Lung (tissue), 11 donors: ENCODE measurements at regions not wholly inside any gene's neighbourhood (a gene's known extent, or its start where the extent isn't known, plus 50 kb on each side); places are given as distances from the start of the nearest gene placed in this dataset.

Experiments used
- ATAC-seq: fragments of 200-7000 bp; cut with Tn5 transposase; one replicate; pipeline ENCODE4 v1.9.1; 2020; ENCODE audit warnings: moderate number of reproducible peaks; ENCODE audit not compliant: insufficient read depth, low FRiP score
- DNase-seq, 3 donors: peaks; one replicate each; pipeline ENCODE4 v3.0.0-alpha.2; 2013 to 2017
- H3K27ac ChIP-seq, 2 donors: one replicate each; pipeline ENCODE4 v1.5.1; 2013; ENCODE audit warnings: mild to moderate bottlenecking in 2 of 2, moderate library complexity in 2 of 2, control low read depth in 1 of 2, inconsistent platforms in 1 of 2, low read depth in 1 of 2, low read length in 1 of 2
- H3K27me3 ChIP-seq, 3 donors: one replicate each; pipeline ENCODE4 v1.5.1; 2013; ENCODE audit warnings: low read length in 2 of 3; ENCODE audit not compliant: control insufficient read depth in 3 of 3, insufficient read depth in 3 of 3
- H3K36me3 ChIP-seq, 4 donors: one replicate each; pipeline ENCODE4 v1.5.1; 2013; ENCODE audit warnings: low read length in 4 of 4, mild to moderate bottlenecking in 1 of 4, moderate library complexity in 1 of 4; ENCODE audit not compliant: control insufficient read depth in 4 of 4, insufficient read depth in 4 of 4
- H3K4me1 ChIP-seq, 5 donors: one replicate each; pipeline ENCODE4 v1.5.1; 2013; ENCODE audit warnings: low read length in 5 of 5, mild to moderate bottlenecking in 2 of 5, moderate library complexity in 1 of 5; ENCODE audit not compliant: control insufficient read depth in 5 of 5, insufficient read depth in 5 of 5
- H3K4me3 ChIP-seq: one replicate; pipeline ENCODE4 v1.5.1; 2013; ENCODE audit warnings: mild to moderate bottlenecking, control low read depth, moderate library complexity
- H3K9ac ChIP-seq, 2 donors: one replicate each; pipeline ENCODE4 v1.5.1; 2013; ENCODE audit warnings: low read length in 2 of 2, control low read depth in 1 of 2; ENCODE audit not compliant: insufficient read depth in 1 of 2
- H3K9me3 ChIP-seq, 4 donors: one replicate each; pipeline ENCODE4 v1.5.1; 2013; ENCODE audit warnings: low read length in 3 of 4, mild to moderate bottlenecking in 1 of 4, moderate library complexity in 1 of 4; ENCODE audit not compliant: control insufficient read depth in 4 of 4, insufficient read depth in 3 of 4
- WGBS, 2 donors: extraction: QIAGEN DNeasy Blood & Tissue Kit; methylation state at CpG; one replicate each; pipeline ENCODE4 v1.1.7; 2013; 5-methylcytosine and 5-hydroxymethylcytosine counted together
- TF ChIP-seq, protein P1 (sequence below): IDR thresholded peaks from 2 replicates; pipeline ENCODE4 v1.5.1; 2012; ENCODE audit warnings: mild to moderate bottlenecking; ENCODE audit errors: control extremely low read depth, extremely low read depth
- donor health status: control.
- donor health status: control.
- donor health status: Bipolar disorder and iron deficiency.
- donor health status: healthy.
- donor health status: DM: yes; HTN: yes; CAD: no.

DNA sequence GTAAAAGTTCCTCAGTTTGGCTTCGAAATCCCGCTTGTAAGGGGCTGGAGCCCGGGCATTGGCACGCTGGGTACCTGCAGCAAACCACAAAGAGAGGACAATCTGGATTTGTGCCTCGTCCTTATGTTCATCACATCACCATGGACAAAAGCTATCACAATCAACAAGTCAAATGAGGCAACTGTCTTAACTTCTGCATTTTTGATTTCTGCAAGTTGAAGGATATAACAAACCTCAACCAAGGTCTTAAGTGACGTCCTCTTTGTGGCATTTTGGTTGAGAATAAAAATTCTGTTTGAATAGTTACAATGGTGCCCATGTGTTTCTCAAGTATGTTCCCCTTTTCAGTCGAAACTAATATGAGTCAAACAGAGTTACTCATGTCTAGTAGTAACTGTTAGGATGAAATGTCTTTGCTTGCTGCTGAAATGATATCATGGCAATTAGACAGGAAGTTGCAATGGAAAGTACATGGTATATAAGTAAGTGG, 70.8 kb upstream of the STK17B start:
- ATAC-seq (peak; percentile 4), DNase-seq (no peak)
- H3K9me3 ChIP-seq: no peaks in the 10 kb centered on the region
- no peaks in the 10 kb centered on the region for H3K27me3 ChIP-seq
- H3K36me3 ChIP-seq: peaks cover 0 to 5% (median 2%) of the 10 kb centered on the region in 4 donors
- peak overlapping the region in 1 of 2 donors; percentile 85 for H3K27ac ChIP-seq
- WGBS, 2 donors: 30 to 65% methylated on average over 7 of the region's 7 CpGs
- H3K4me1 ChIP-seq: peaks cover 0 to 10% (median 3%) of the 10 kb centered on the region in 5 donors
- H3K9ac ChIP-seq: no peak overlapping the region
- no peak overlapping the region for H3K4me3 ChIP-seq
- TF ChIP-seq, protein P1, sequence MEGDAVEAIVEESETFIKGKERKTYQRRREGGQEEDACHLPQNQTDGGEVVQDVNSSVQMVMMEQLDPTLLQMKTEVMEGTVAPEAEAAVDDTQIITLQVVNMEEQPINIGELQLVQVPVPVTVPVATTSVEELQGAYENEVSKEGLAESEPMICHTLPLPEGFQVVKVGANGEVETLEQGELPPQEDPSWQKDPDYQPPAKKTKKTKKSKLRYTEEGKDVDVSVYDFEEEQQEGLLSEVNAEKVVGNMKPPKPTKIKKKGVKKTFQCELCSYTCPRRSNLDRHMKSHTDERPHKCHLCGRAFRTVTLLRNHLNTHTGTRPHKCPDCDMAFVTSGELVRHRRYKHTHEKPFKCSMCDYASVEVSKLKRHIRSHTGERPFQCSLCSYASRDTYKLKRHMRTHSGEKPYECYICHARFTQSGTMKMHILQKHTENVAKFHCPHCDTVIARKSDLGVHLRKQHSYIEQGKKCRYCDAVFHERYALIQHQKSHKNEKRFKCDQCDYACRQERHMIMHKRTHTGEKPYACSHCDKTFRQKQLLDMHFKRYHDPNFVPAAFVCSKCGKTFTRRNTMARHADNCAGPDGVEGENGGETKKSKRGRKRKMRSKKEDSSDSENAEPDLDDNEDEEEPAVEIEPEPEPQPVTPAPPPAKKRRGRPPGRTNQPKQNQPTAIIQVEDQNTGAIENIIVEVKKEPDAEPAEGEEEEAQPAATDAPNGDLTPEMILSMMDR: no peak

- Histone ChIP-seq H3K4me1 (peaks cover 0 to 12% (median 0%) of the 10 kb centered on the region in 5 donors), H3K27me3 (no peaks in the 10 kb centered on the region), H3K36me3 (no peaks in the 10 kb centered on the region), H3K9ac (no peak overlapping the region), H3K9me3 (no peaks in the 10 kb centered on the region), H3K27ac (no peak overlapping the region), H3K4me3 (no peak overlapping the region)
- no peak for ATAC-seq
- 97 to 99% methylated on average over 2 of the region's 2 CpGs for WGBS, 2 donors
- TF ChIP-seq, protein P1: no peak
- no peak for DNase-seq
Observed at GRCh38 chr2:196244516-196244915, 73.1 kb upstream of the STK17B start.

- Histone ChIP-seq H3K27ac (no peak overlapping the region), H3K9ac (no peak overlapping the region), H3K36me3 (no peaks in the 10 kb centered on the region), H3K4me3 (no peak overlapping the region), H3K27me3 (no peaks in the 10 kb centered on the region), H3K4me1 (peaks cover 0 to 10% (median 0%) of the 10 kb centered on the region in 5 donors), H3K9me3 (no peaks in the 10 kb centered on the region)
- no peak for DNase-seq
- TF ChIP-seq, protein P1: no peak
- 90 to 92% methylated on average over 4 of the region's 4 CpGs for WGBS, 2 donors
- ATAC-seq: no peak
Observed at GRCh38 chr2:196244966-196245365, 73.6 kb upstream of the STK17B start.
